T-helper 2 cell treated with Interferon-gamma antibody and Interleukin-4, amounts not matched to agents 5 μg/mL and 100 μg/mL, for 36 hours (primary cell): ENCODE measurements at regions not wholly inside any gene's neighbourhood (a gene's known extent, or its start where the extent isn't known, plus 50 kb on each side); places are given as distances from the start of the nearest gene placed in this dataset.
"Not testable (repeated sequence)": the region's sequence is repeated elsewhere in the genome, so short reads cannot be mapped to it uniquely, and the experiment has no call there.

Source experiments
- DNase-seq: peaks from one replicate; pipeline ENCODE4 v3.0.0; 2021; ENCODE audit warnings: low spot score
- H3K27ac Mint-ChIP-seq: one replicate; pipeline ENCODE4 v1.8.0; 2021; ENCODE audit warnings: mild to moderate bottlenecking, mixed read lengths
- H3K27me3 Mint-ChIP-seq: one replicate; pipeline ENCODE4 v1.8.0; 2021; ENCODE audit warnings: low read depth, mixed read lengths
- H3K36me3 Mint-ChIP-seq: one replicate; pipeline ENCODE4 v1.8.0; 2021; ENCODE audit warnings: low read depth, mixed read lengths
- H3K4me1 Mint-ChIP-seq: one replicate; pipeline ENCODE4 v1.8.0; 2021; ENCODE audit warnings: low read depth, mixed read lengths
- H3K4me3 Mint-ChIP-seq: one replicate; pipeline ENCODE4 v1.8.0; 2022; ENCODE audit warnings: mild to moderate bottlenecking, moderate library complexity, mixed read lengths
- H3K9me3 Mint-ChIP-seq: one replicate; pipeline ENCODE4 v1.8.0; 2021; ENCODE audit warnings: mixed read lengths

DNA sequence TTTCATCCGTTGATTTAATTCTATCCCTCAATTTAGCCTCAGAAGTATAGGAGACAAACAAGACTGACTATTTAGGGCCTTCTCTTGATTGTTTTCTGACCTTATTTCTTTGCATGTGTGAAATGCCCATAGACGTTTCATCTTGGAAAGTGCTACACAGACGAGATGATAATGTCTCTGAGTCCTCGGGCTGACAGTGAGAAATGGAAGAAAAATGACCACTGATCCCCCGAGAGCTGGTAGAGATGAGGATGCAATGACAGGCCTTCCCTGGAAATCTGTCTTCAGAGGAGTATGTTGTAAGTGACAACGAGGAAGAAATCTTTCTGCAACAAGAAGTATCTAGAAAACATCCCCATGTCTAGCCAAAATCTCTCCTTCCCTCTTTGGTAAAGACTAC is 522.9 kb downstream of the HAPSTR1 start:
- H3K27ac Mint-ChIP-seq, result no peak overlapping the region
- H3K4me1 Mint-ChIP-seq, result no peaks in the 10 kb centered on the region
- H3K9me3 Mint-ChIP-seq, result peaks cover 11% of the 10 kb centered on the region
- DNase-seq, result no peak
- H3K27me3 Mint-ChIP-seq, result no peaks in the 10 kb centered on the region
- H3K36me3 Mint-ChIP-seq, result no peaks in the 10 kb centered on the region
- H3K4me3 Mint-ChIP-seq, result no peak overlapping the region

- no peak overlapping the region for H3K27ac Mint-ChIP-seq
- no peak for DNase-seq
- no peaks in the 10 kb centered on the region for H3K36me3 Mint-ChIP-seq
- no peaks in the 10 kb centered on the region for H3K9me3 Mint-ChIP-seq
- H3K27me3 Mint-ChIP-seq, result no peaks in the 10 kb centered on the region
- H3K4me1 Mint-ChIP-seq, result no peaks in the 10 kb centered on the region
- H3K4me3 Mint-ChIP-seq, result no peak overlapping the region
Measured at GRCh38 chr16:9622268-9622667, 530.8 kb downstream of the HAPSTR1 start.

- Mint-ChIP-seq H3K27ac (no peak overlapping the region), H3K36me3 (no peaks in the 10 kb centered on the region), H3K27me3 (no peaks in the 10 kb centered on the region), H3K4me1 (no peaks in the 10 kb centered on the region), H3K9me3 (no peaks in the 10 kb centered on the region), H3K4me3 (no peak overlapping the region)
- DNase-seq, result no peak
Measured at GRCh38 chr16:9625122-9625521, 533.7 kb downstream of the HAPSTR1 start.

- Mint-ChIP-seq H3K4me3 (no peak overlapping the region), H3K27me3 (no peaks in the 10 kb centered on the region), H3K4me1 (no peaks in the 10 kb centered on the region), H3K36me3 (no peaks in the 10 kb centered on the region), H3K27ac (no peak overlapping the region), H3K9me3 (no peaks in the 10 kb centered on the region)
- DNase-seq, result no peak
Measured at GRCh38 chr16:9627427-9627826, 536.0 kb downstream of the HAPSTR1 start.

DNA sequence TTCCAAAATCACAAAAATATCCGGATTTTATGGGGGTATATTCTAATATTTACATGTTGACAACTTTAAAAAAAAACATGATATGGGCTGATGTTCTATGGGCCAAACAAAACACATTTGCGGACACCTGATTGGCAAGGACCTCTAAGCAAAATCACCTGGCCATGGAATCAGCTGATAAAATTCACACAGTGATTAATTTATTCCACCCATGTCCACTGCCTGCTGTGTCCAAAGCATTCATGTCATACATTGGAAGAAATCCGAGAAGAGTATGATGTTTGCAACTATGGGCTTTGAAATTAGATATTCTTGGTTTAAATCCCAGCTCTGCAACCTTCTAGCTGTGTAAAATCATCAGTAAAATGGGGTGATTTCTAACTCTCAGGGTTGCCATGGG is 538.7 kb downstream of the HAPSTR1 start:
- no peak for DNase-seq
- Mint-ChIP-seq H3K27me3 (no peaks in the 10 kb centered on the region), H3K9me3 (peaks cover 4% of the 10 kb centered on the region), H3K36me3 (no peaks in the 10 kb centered on the region), H3K27ac (no peak overlapping the region), H3K4me1 (no peaks in the 10 kb centered on the region), H3K4me3 (no peak overlapping the region)

- H3K27ac Mint-ChIP-seq, result no peak overlapping the region
- no peaks in the 10 kb centered on the region for H3K27me3 Mint-ChIP-seq
- no peaks in the 10 kb centered on the region for H3K36me3 Mint-ChIP-seq
- H3K9me3 Mint-ChIP-seq, result peaks cover 4% of the 10 kb centered on the region
- no peak for DNase-seq
- H3K4me3 Mint-ChIP-seq, result no peak overlapping the region
- no peaks in the 10 kb centered on the region for H3K4me1 Mint-ChIP-seq
Measured at GRCh38 chr16:9630985-9631384, 539.5 kb downstream of the HAPSTR1 start.

- DNase-seq, result no peak
- H3K9me3 Mint-ChIP-seq, result peaks cover 4% of the 10 kb centered on the region
- H3K27ac Mint-ChIP-seq, result no peak overlapping the region
- H3K36me3 Mint-ChIP-seq, result no peaks in the 10 kb centered on the region
- no peaks in the 10 kb centered on the region for H3K27me3 Mint-ChIP-seq
- H3K4me3 Mint-ChIP-seq, result no peak overlapping the region
- H3K4me1 Mint-ChIP-seq, result no peaks in the 10 kb centered on the region
Measured at GRCh38 chr16:9633844-9634243, 542.4 kb downstream of the HAPSTR1 start.

DNA sequence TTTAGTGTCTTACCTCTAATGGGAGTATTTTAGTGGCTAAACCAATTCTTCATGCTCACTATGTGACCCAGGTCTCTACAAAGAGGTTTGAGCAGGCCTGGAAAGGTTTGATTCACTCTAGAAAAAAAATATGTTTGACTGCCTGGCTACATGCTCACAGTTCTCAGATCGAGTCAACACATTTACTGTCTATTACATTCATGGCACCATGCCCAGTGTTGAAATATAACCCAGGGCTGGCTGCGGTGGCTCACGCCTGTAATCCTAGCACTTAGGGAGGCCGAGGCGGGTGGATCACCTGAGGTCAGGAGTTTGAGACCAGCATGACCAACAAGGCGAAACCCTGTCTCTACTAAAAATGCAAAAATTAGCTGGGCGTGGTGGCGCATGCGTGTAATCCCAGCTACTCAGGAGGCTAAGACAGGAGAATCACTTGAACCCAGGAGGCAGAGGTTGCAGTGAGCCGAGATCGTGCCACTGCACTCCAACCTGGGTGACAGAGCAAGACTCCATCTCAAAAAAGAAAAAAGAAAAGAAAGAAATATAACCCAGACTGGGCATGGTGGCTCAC is 543.8 kb downstream of the HAPSTR1 start:
- not testable (repeated sequence) for DNase-seq, H3K27me3 Mint-ChIP-seq, H3K27ac Mint-ChIP-seq, H3K4me1 Mint-ChIP-seq, H3K36me3 Mint-ChIP-seq, H3K4me3 Mint-ChIP-seq, H3K9me3 Mint-ChIP-seq

- no peaks in the 10 kb centered on the region for H3K4me1 Mint-ChIP-seq
- no peaks in the 10 kb centered on the region for H3K36me3 Mint-ChIP-seq
- no peaks in the 10 kb centered on the region for H3K27me3 Mint-ChIP-seq
- DNase-seq, result no peak
- no peak overlapping the region for H3K27ac Mint-ChIP-seq
- no peak overlapping the region for H3K4me3 Mint-ChIP-seq
- H3K9me3 Mint-ChIP-seq, result no peaks in the 10 kb centered on the region
Measured at GRCh38 chr16:9644258-9644657, 538.0 kb downstream of the GRIN2A start.

GRCh38 chr16:9645911-9646310 is 536.3 kb downstream of the GRIN2A start:
- H3K9me3 Mint-ChIP-seq, result no peaks in the 10 kb centered on the region
- no peak overlapping the region for H3K27ac Mint-ChIP-seq
- DNase-seq, result no peak
- no peaks in the 10 kb centered on the region for H3K4me1 Mint-ChIP-seq
- no peak overlapping the region for H3K4me3 Mint-ChIP-seq
- H3K36me3 Mint-ChIP-seq, result no peaks in the 10 kb centered on the region
- no peaks in the 10 kb centered on the region for H3K27me3 Mint-ChIP-seq

DNA sequence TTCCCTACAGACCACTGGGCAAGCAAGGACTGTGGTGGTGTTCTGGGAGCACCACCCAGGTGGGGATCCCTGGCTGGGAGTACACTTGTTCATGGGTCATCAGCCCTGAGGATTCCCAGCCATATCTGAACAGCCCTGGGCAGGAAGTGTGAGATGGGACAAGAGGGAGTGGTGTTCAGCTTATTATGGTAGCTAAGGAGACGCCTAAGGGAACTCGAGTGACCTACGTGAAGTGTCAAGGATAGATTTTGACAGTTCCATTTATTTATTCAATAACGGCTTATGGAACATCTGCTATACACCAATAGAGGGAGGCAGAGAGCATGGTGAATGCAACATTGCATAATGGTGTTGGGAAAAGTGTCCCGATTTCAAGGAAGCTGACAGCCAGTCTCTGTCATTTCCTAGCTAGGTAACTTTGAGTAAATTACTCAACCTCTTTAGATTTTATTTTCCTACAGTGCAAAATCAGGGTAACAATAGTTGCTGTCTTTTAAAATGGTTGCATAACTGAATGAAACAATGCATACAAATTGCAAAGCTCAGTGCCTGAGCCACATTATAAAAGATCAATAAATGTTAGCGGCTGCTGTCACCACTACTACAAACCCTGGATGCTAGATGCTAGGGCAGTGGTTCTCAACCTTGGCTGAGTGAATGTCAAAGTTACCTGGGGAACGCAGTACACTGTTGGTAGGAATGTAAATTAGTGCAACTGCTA is 534.1 kb downstream of the GRIN2A start:
- no peak overlapping the region for H3K4me3 Mint-ChIP-seq
- no peak overlapping the region for H3K27ac Mint-ChIP-seq
- H3K27me3 Mint-ChIP-seq, result no peaks in the 10 kb centered on the region
- no peaks in the 10 kb centered on the region for H3K36me3 Mint-ChIP-seq
- H3K4me1 Mint-ChIP-seq, result no peaks in the 10 kb centered on the region
- DNase-seq, result no peak
- no peaks in the 10 kb centered on the region for H3K9me3 Mint-ChIP-seq

DNA sequence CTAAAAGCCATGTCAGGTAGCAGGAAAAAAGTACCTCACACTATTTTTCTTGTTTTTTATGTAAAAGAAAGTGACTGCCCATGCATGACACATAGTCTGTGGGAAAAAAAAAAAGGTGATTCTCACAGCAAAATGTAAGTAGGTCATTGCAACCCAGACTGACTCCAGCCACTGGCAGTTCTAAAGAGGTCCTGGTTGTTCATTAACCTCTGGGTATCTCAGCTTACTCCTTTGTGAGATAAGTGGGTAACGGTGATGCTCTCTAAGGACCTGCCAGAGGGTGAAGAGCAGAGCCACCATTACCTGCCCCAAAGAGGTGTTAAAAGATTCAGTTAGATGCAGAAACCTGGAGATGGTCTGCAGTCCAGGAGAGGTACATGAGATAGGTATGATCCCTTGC is 531.9 kb downstream of the GRIN2A start:
- no peaks in the 10 kb centered on the region for H3K27me3 Mint-ChIP-seq
- no peaks in the 10 kb centered on the region for H3K4me1 Mint-ChIP-seq
- no peak overlapping the region for H3K4me3 Mint-ChIP-seq
- no peaks in the 10 kb centered on the region for H3K36me3 Mint-ChIP-seq
- H3K27ac Mint-ChIP-seq, result no peak overlapping the region
- DNase-seq, result no peak
- H3K9me3 Mint-ChIP-seq, result peaks cover 2% of the 10 kb centered on the region

DNA sequence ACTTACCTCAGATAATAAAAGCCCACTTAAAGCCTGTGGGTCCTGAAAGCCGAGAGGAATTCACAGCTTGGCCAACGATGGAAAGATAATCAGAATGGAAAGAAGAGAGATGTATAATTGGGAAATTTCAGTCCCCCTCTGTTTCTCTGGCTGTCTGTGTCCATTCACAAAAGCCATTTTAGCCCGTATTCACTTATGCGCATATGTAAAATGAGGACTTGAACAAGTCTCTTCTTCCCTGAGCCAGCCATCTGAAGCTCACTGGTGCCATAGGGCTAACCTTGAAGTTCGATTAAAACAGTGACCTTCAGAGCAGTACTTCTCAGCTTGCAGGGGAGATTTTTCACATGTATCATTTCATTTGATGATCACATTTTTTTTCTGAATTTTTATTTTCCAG is 527.2 kb downstream of the GRIN2A start:
- H3K27ac Mint-ChIP-seq, result no peak overlapping the region
- H3K4me1 Mint-ChIP-seq, result no peaks in the 10 kb centered on the region
- DNase-seq, result no peak
- H3K36me3 Mint-ChIP-seq, result no peaks in the 10 kb centered on the region
- H3K9me3 Mint-ChIP-seq, result peaks cover 2% of the 10 kb centered on the region
- no peak overlapping the region for H3K4me3 Mint-ChIP-seq
- no peaks in the 10 kb centered on the region for H3K27me3 Mint-ChIP-seq

DNA sequence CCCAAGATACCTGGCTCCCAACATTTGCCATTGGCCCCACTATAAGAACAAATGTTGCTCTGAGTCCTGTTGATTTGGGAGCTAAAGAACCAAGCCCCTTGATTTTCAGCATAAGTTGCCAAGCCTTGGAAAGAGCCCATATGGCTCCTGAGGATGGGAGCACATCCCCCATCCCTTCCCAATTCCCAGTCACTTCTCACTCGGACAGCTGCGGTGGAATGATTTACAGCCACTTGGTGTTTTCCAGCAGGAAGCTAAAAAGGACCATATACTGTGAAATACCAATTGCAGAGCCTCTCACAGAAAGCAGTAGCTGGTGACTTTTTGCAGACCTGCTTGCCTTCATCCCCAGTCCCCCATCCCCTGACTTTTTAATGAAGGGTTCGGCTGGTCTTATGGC is 524.6 kb downstream of the GRIN2A start:
- no peaks in the 10 kb centered on the region for H3K36me3 Mint-ChIP-seq
- H3K4me1 Mint-ChIP-seq, result no peaks in the 10 kb centered on the region
- DNase-seq, result no peak
- H3K27me3 Mint-ChIP-seq, result no peaks in the 10 kb centered on the region
- no peak overlapping the region for H3K4me3 Mint-ChIP-seq
- peaks cover 2% of the 10 kb centered on the region for H3K9me3 Mint-ChIP-seq
- H3K27ac Mint-ChIP-seq, result no peak overlapping the region

GRCh38 chr16:9658164-9658563 is 524.1 kb downstream of the GRIN2A start:
- H3K27ac Mint-ChIP-seq, result no peak overlapping the region
- H3K9me3 Mint-ChIP-seq, result peaks cover 2% of the 10 kb centered on the region
- no peak overlapping the region for H3K4me3 Mint-ChIP-seq
- no peaks in the 10 kb centered on the region for H3K36me3 Mint-ChIP-seq
- no peak for DNase-seq
- H3K4me1 Mint-ChIP-seq, result no peaks in the 10 kb centered on the region
- H3K27me3 Mint-ChIP-seq, result no peaks in the 10 kb centered on the region
